CD4-positive, alpha-beta T cell (primary cell): ENCODE measurements at regions not wholly inside any gene's neighbourhood (a gene's known extent, or its start where the extent isn't known, plus 50 kb on each side); places are given as distances from the start of the nearest gene placed in this dataset.

Source experiments
- ATAC-seq: fragments of 200-7000 bp; cut with Tn5 transposase; one replicate; pipeline ENCODE4 v1.10.0; 2022; ENCODE audit warnings: mild to moderate bottlenecking; ENCODE audit not compliant: poor library complexity
- CTCF ChIA-PET: fragments of 350-600 bp; sonication (Branson Sonifier 250); formaldehyde crosslinking; loops from one replicate; lab custom pipeline; 2021; ENCODE audit warnings: antibody characterized with exemption, inconsistent platforms; lab: Charles Lee
- POLR2A ChIA-PET: fragments of 350-600 bp; sonication (Branson Sonifier 250); formaldehyde crosslinking; loops from one replicate; lab custom pipeline; 2021; ENCODE audit warnings: antibody characterized with exemption, inconsistent platforms; lab: Charles Lee
- DNase-seq, 14 experiments: peaks; one replicate each; pipeline ENCODE4 v3.0.0-alpha.2; 2013 to 2020; ENCODE audit warnings: mixed read lengths in 2 of 14
- H3K27ac ChIP-seq, 2 donors: one replicate each; pipeline versions ENCODE4 v1.5.1 to v1.7.0; 2013; ENCODE audit warnings: low read length in 2 of 2, low read depth in 1 of 2, mild to moderate bottlenecking in 1 of 2
- H3K27me3 ChIP-seq, 2 experiments: 1 replicate in 1 of 2; 2 replicates in 1 of 2; pipeline versions ENCODE4 v1.6.1 to v1.7.0; 2013; ENCODE audit warnings: low read length in 2 of 2, control low read depth in 1 of 2, mild to moderate bottlenecking in 1 of 2, moderate library complexity in 1 of 2; ENCODE audit not compliant: insufficient read depth in 2 of 2, control insufficient read depth in 1 of 2
- H3K36me3 ChIP-seq: one replicate; pipeline ENCODE4 v1.6.1; 2013; ENCODE audit warnings: low read length, control low read depth; ENCODE audit not compliant: insufficient read depth
- H3K4me1 ChIP-seq: one replicate; pipeline ENCODE4 v1.6.1; 2013; ENCODE audit warnings: low read length, control low read depth; ENCODE audit not compliant: insufficient read depth
- H3K4me3 ChIP-seq: one replicate; pipeline ENCODE4 v1.5.1; 2013; ENCODE audit warnings: mild to moderate bottlenecking, low read length, moderate library complexity
- H3K9me3 ChIP-seq, 2 experiments: 1 replicate in 1 of 2; 2 replicates in 1 of 2; pipeline versions ENCODE4 v1.6.1 to v1.7.0; 2013; ENCODE audit warnings: low read length in 2 of 2, mild to moderate bottlenecking in 2 of 2, control low read depth in 1 of 2, moderate library complexity in 1 of 2; ENCODE audit not compliant: control insufficient read depth in 1 of 2, insufficient read depth in 1 of 2
- H3K27ac Mint-ChIP-seq: one replicate; pipeline ENCODE4 v1.8.0; 2020; ENCODE audit warnings: mixed read lengths
- H3K27me3 Mint-ChIP-seq: one replicate; pipeline ENCODE4 v1.8.0; 2021; ENCODE audit warnings: mixed read lengths
- H3K36me3 Mint-ChIP-seq: one replicate; pipeline ENCODE4 v1.8.0; 2021; ENCODE audit warnings: low read depth, mixed read lengths
- H3K4me1 Mint-ChIP-seq: one replicate; pipeline ENCODE4 v1.8.0; 2021; ENCODE audit warnings: low read depth, mixed read lengths
- H3K4me3 Mint-ChIP-seq: one replicate; pipeline ENCODE4 v1.8.0; 2020; ENCODE audit warnings: mild to moderate bottlenecking, mixed read lengths
- H3K9me3 Mint-ChIP-seq: one replicate; pipeline ENCODE4 v1.8.0; 2020; ENCODE audit warnings: mixed read lengths
- CTCF ChIP-seq: fragments of 200-600 bp; IDR thresholded peaks from one replicate; pipeline ENCODE4 v1.8.0; 2022; ENCODE audit warnings: antibody characterized with exemption, mild to moderate bottlenecking
- intact Hi-C, 2 experiments: fragments of 100-400 bp; cut with DNase I in 1 of 2; cut with micrococcal nuclease in 1 of 2; formaldehyde crosslinking; loops; one replicate each; pipeline versions ENCODE4 v1.15.1 to v1.9.0; 2023 to 2025; cut with DNase I, micrococcal nuclease

- Mint-ChIP-seq H3K27ac (no peak overlapping the region), H3K4me1 (no peaks in the 10 kb centered on the region), H3K36me3 (no peaks in the 10 kb centered on the region), H3K4me3 (no peak overlapping the region), H3K9me3 (no peaks in the 10 kb centered on the region), H3K27me3 (no peaks in the 10 kb centered on the region)
- H3K9me3 ChIP-seq: peaks cover 0 to 8% of the 10 kb centered on the region in 2 experiments
- DNase-seq: no peak
- H3K27me3 ChIP-seq: no peaks in the 10 kb centered on the region
- POLR2A ChIA-PET: no interaction called here
- no peak overlapping the region for H3K4me3 ChIP-seq
- CTCF ChIA-PET: no interaction called here
- no peaks in the 10 kb centered on the region for H3K4me1 ChIP-seq
- intact Hi-C loops: no loop called here
- TF ChIP-seq CTCF: no peak
- H3K27ac ChIP-seq: no peak overlapping the region
- no peak for ATAC-seq
- H3K36me3 ChIP-seq: no peaks in the 10 kb centered on the region
Measured at GRCh38 chr6:86723151-86723550, 214.2 kb upstream of the HTR1E start.

- DNase-seq (no peak), ATAC-seq (no peak)
- H3K36me3 Mint-ChIP-seq: no peaks in the 10 kb centered on the region
- no peaks in the 10 kb centered on the region for H3K4me1 Mint-ChIP-seq
- Histone ChIP-seq H3K36me3 (no peaks in the 10 kb centered on the region), H3K27ac (no peak overlapping the region), H3K27me3 (no peaks in the 10 kb centered on the region), H3K4me1 (no peaks in the 10 kb centered on the region), H3K9me3 (peaks cover 0 to 8% of the 10 kb centered on the region in 2 experiments), H3K4me3 (no peak overlapping the region)
- intact Hi-C loops: no loop called here
- no peaks in the 10 kb centered on the region for H3K9me3 Mint-ChIP-seq
- ChIA-PET POLR2A (no interaction called here), CTCF (no interaction called here)
- H3K4me3 Mint-ChIP-seq: no peak overlapping the region
- H3K27ac Mint-ChIP-seq: no peak overlapping the region
- no peaks in the 10 kb centered on the region for H3K27me3 Mint-ChIP-seq
- TF ChIP-seq CTCF: no peak
Measured at GRCh38 chr6:86722131-86722530, 215.2 kb upstream of the HTR1E start.

GRCh38 chr6:86715676-86716075 is 221.7 kb upstream of the HTR1E start:
- no peak for DNase-seq
- Histone ChIP-seq H3K4me1 (no peaks in the 10 kb centered on the region), H3K9me3 (peaks cover 0 to 4% of the 10 kb centered on the region in 2 experiments), H3K4me3 (no peak overlapping the region), H3K27me3 (no peaks in the 10 kb centered on the region), H3K36me3 (no peaks in the 10 kb centered on the region), H3K27ac (no peak overlapping the region)
- Mint-ChIP-seq H3K4me3 (no peak overlapping the region), H3K4me1 (no peaks in the 10 kb centered on the region), H3K9me3 (peaks cover 2% of the 10 kb centered on the region), H3K27me3 (no peaks in the 10 kb centered on the region), H3K27ac (no peak overlapping the region), H3K36me3 (no peaks in the 10 kb centered on the region)
- ChIA-PET CTCF (no interaction called here), POLR2A (no interaction called here)
- no peak for TF ChIP-seq CTCF
- intact Hi-C loops: no loop called here
- ATAC-seq: no peak
